ENCODE measurements at regions not wholly inside any gene's neighbourhood (a gene's known extent, or its start where the extent isn't known, plus 50 kb on each side); places are given as distances from the start of the nearest gene placed in this dataset.
"Not testable (repeated sequence)": the region's sequence is repeated elsewhere in the genome, so short reads cannot be mapped to it uniquely, and the experiment has no call there.

- DNase-seq = no peak
Measured at GRCh38 chr5:124045412-124045811, 533.4 kb downstream of the CSNK1G3 start.

GRCh38 chr5:124044613-124045012 lies 532.6 kb downstream of the CSNK1G3 start:
- DNase-seq = no peak

- DNase-seq = no peak
Measured at GRCh38 chr5:124043456-124043855, 531.5 kb downstream of the CSNK1G3 start.

GRCh38 chr5:124040799-124041198 lies 528.8 kb downstream of the CSNK1G3 start:
- DNase-seq = no peak

GRCh38 chr5:124039410-124039809 lies 527.4 kb downstream of the CSNK1G3 start:
- no peak for DNase-seq

GRCh38 chr5:124036786-124037185 lies 524.8 kb downstream of the CSNK1G3 start:
- DNase-seq = no peak

GRCh38 chr5:124034963-124035362 lies 523.0 kb downstream of the CSNK1G3 start:
- no peak for DNase-seq

- DNase-seq = no peak
Measured at GRCh38 chr5:124034083-124034700, 522.2 kb downstream of the CSNK1G3 start.

GRCh38 chr5:124030043-124030491 lies 518.1 kb downstream of the CSNK1G3 start:
- DNase-seq = no peak

- DNase-seq = no peak
Measured at GRCh38 chr5:124027441-124027840, 515.5 kb downstream of the CSNK1G3 start.

GRCh38 chr5:124025306-124025845 lies 513.4 kb downstream of the CSNK1G3 start:
- DNase-seq = no peak

GRCh38 chr5:124022966-124023365 lies 511.0 kb downstream of the CSNK1G3 start:
- no peak for DNase-seq

GRCh38 chr5:124021776-124022175 lies 509.8 kb downstream of the CSNK1G3 start:
- DNase-seq = no peak

- DNase-seq = no peak
Measured at GRCh38 chr5:124021066-124021641, 509.2 kb downstream of the CSNK1G3 start.

GRCh38 chr5:124017321-124017720 lies 505.3 kb downstream of the CSNK1G3 start:
- DNase-seq = not testable (repeated sequence)

- no peak for DNase-seq
Measured at GRCh38 chr5:124007675-124008398, 495.9 kb downstream of the CSNK1G3 start.

GRCh38 chr5:124001036-124001615 lies 489.1 kb downstream of the CSNK1G3 start:
- DNase-seq = no peak

- no peak for DNase-seq
Measured at GRCh38 chr5:124000538-124000937, 488.6 kb downstream of the CSNK1G3 start.

GRCh38 chr5:123997462-123998215 lies 485.7 kb downstream of the CSNK1G3 start:
- DNase-seq = no peak

GRCh38 chr5:123997064-123997461 lies 485.1 kb downstream of the CSNK1G3 start:
- no peak for DNase-seq

GRCh38 chr5:123992641-123993040 lies 480.7 kb downstream of the CSNK1G3 start:
- DNase-seq = no peak

GRCh38 chr5:123987956-123988355 lies 476.0 kb downstream of the CSNK1G3 start:
- no peak for DNase-seq

Measured in stimulated activated CD8-positive, alpha-beta memory T cell treated with anti-CD3 and anti-CD28 coated beads, Interleukin-4, amount 100 ng/mL, for 48 hours (primary cell).